A549 (cell line): ENCODE measurements at regions not wholly inside any gene's neighbourhood (a gene's known extent, or its start where the extent isn't known, plus 50 kb on each side); places are given as distances from the start of the nearest gene placed in this dataset.

ENCODE experiments used
- ATAC-seq, 2 experiments: fragments of 200-7000 bp in 1 of 2; fragments of >200 bp in 1 of 2; cut with Nextera tagmentation in 1 of 2; cut with Tn5 transposase in 1 of 2; 3 replicates each; pipeline versions ENCODE4 v1.8.0 to v1.9.1; 2018 to 2020; ENCODE audit warnings: mild to moderate bottlenecking in 1 of 2, moderate library complexity in 1 of 2
- CTCF ChIA-PET: fragments of 300-600 bp; sonication (Branson Sonifier 250); formaldehyde crosslinking; extraction: SDS; loops from one replicate; lab custom pipeline; 2021; ENCODE audit warnings: antibody characterized with exemption, inconsistent platforms; lab: Yijun Ruan, JAX
- POLR2A ChIA-PET: fragments of 350-600 bp; formaldehyde crosslinking; extraction: SDS; loops from one replicate; lab custom pipeline; 2021; ENCODE audit warnings: antibody characterized with exemption, inconsistent platforms; lab: Yijun Ruan, JAX
- DNase-seq, 2 experiments: peaks; one replicate each; pipeline versions ENCODE4 v3.0.0 to v3.0.0-alpha.2; 2011 to 2016; ENCODE audit warnings: low read depth in 1 of 2, low spot score in 1 of 2
- FAIRE-seq: peaks from 2 replicates; lab custom pipeline; 2011; peaks lifted over from hg19 to GRCh38; lab: Jason Lieb, UNC
- H3K27ac ChIP-seq, 2 experiments: fragments of >200 bp; sonication (Bioruptor Twin); formaldehyde crosslinking; 3 replicates each; pipeline ENCODE4 v1.5.1; 2016 to 2017
- H3K4me1 ChIP-seq: fragments of >200 bp; sonication (Bioruptor Twin); formaldehyde crosslinking; 3 replicates; pipeline ENCODE4 v1.6.1; 2016
- H3K4me2 ChIP-seq: fragments of >200 bp; sonication (Bioruptor Twin); formaldehyde crosslinking; 3 replicates; pipeline ENCODE4 v1.6.1; 2016
- H3K4me3 ChIP-seq: fragments of >200 bp; sonication (Bioruptor Twin); formaldehyde crosslinking; 3 replicates; pipeline ENCODE4 v1.5.1; 2016
- H3K9me3 ChIP-seq: fragments of >200 bp; sonication (Bioruptor Twin); formaldehyde crosslinking; 3 replicates; pipeline ENCODE4 v1.6.1; 2016
- ATOH8 ChIP-seq: fragments of 250-450 bp; sonication (Bioruptor Pico); IDR thresholded peaks from 2 replicates; pipeline ENCODE4 v1.5.0; 2020; ENCODE audit warnings: low read depth, mild to moderate bottlenecking, moderate library complexity
- CHD4 ChIP-seq: fragments of 200-600 bp; sonication (generic); IDR thresholded peaks from 2 replicates; pipeline ENCODE4 v1.6.1; 2016; ENCODE audit warnings: antibody characterized with exemption, mild to moderate bottlenecking, borderline replicate concordance
- E2F6 ChIP-seq: IDR thresholded peaks from 2 replicates; pipeline ENCODE4 v1.6.1; 2012; ENCODE audit warnings: low read depth, borderline replicate concordance
- EHMT2 ChIP-seq: fragments of 200-600 bp; sonication (generic); IDR thresholded peaks from 2 replicates; pipeline ENCODE4 v1.6.1; 2016; ENCODE audit warnings: antibody characterized with exemption, low read depth, mild to moderate bottlenecking, moderate library complexity
- FOXS1 ChIP-seq: fragments of 250-450 bp; sonication (Bioruptor Pico); IDR thresholded peaks from 2 replicates; pipeline ENCODE4 v1.5.0; 2020; ENCODE audit warnings: mild to moderate bottlenecking, moderate library complexity
- GATA3 ChIP-seq: IDR thresholded peaks from 2 replicates; pipeline ENCODE4 v1.6.1; 2012; ENCODE audit warnings: borderline replicate concordance
- HES2 ChIP-seq: fragments of >200 bp; sonication (Bioruptor Twin); formaldehyde crosslinking; IDR thresholded peaks from 2 replicates; pipeline ENCODE4 v1.6.1; 2016
- HMGXB4 ChIP-seq: fragments of 250-450 bp; sonication (Bioruptor Pico); IDR thresholded peaks from 2 replicates; pipeline ENCODE4 v1.5.0; 2021; ENCODE audit warnings: mild to moderate bottlenecking, moderate library complexity, borderline replicate concordance
- KDM1A ChIP-seq: fragments of 200-600 bp; sonication (generic); IDR thresholded peaks from 2 replicates; pipeline ENCODE4 v1.6.1; 2016; ENCODE audit warnings: low read depth, mild to moderate bottlenecking
- MAFK ChIP-seq: fragments of 450-650 bp; IDR thresholded peaks from 2 replicates; pipeline ENCODE4 v1.6.1; 2014; ENCODE audit not compliant: partially characterized antibody
- MAX ChIP-seq: IDR thresholded peaks from 2 replicates; pipeline ENCODE4 v1.6.1; 2012
- NR3C1 ChIP-seq: fragments of >200 bp; sonication (Bioruptor Twin); formaldehyde crosslinking; IDR thresholded peaks from 3 replicates; pipeline ENCODE4 v1.6.1; 2017
- POLR2A ChIP-seq: IDR thresholded peaks from 2 replicates; pipeline ENCODE4 v1.6.1; 2012; ENCODE audit warnings: mild to moderate bottlenecking, low read length
- POLR2AphosphoS2 ChIP-seq: conservative IDR thresholded peaks from 2 replicates; pipeline ENCODE4 v1.6.1; 2012; ENCODE audit warnings: low read length, improper control_type of control experiment, inconsistent platforms
- RCOR1 ChIP-seq: fragments of 150-350 bp; IDR thresholded peaks from 2 replicates; pipeline ENCODE4 v1.6.1; 2014; ENCODE audit warnings: antibody characterized with exemption, low read length, low read depth
- REST ChIP-seq: fragments of 200-600 bp; sonication (generic); IDR thresholded peaks from 2 replicates; pipeline ENCODE4 v1.6.1; 2016; ENCODE audit warnings: antibody characterized with exemption, mild to moderate bottlenecking, moderate library complexity
- RFX5 ChIP-seq: fragments of 450-650 bp; IDR thresholded peaks from 2 replicates; pipeline ENCODE4 v1.7.1; 2014; ENCODE audit warnings: antibody characterized with exemption, mild to moderate bottlenecking, moderate library complexity
- SREBF2 ChIP-seq: fragments of 450-650 bp; IDR thresholded peaks from 2 replicates; pipeline ENCODE4 v1.6.1; 2014; ENCODE audit warnings: mild to moderate bottlenecking, moderate library complexity
- TP53 ChIP-seq: fragments of 250-450 bp; sonication (Bioruptor Pico); IDR thresholded peaks from 2 replicates; pipeline ENCODE4 v1.5.0; 2021; ENCODE audit warnings: mild to moderate bottlenecking, moderate library complexity
- WGBS: methylation state at CpG from one replicate; pipeline ENCODE4 v1.1.6; 2017; ENCODE audit errors: missing lambda C conversion rate; 5-methylcytosine and 5-hydroxymethylcytosine counted together

- TF ChIP-seq ATOH8 (CRISPR knock-in tag), result no peak
- no peak for TF ChIP-seq GATA3
- TF ChIP-seq CHD4, result no peak
- no peak for TF ChIP-seq RCOR1
- no peak for TF ChIP-seq E2F6
- no peak for TF ChIP-seq RFX5
- TF ChIP-seq TP53 (CRISPR knock-in tag), result no peak
These were observed 149.7 kb upstream of the NPHP3 start (continued) for GRCh38 chr3:132871956-132872355.

GRCh38 chr3:132870541-132870940 is 148.3 kb upstream of the NPHP3 start:
- ChIA-PET POLR2A (no interaction called here), CTCF (no interaction called here)
- no peak for DNase-seq
- ATAC-seq, result no peak
- FAIRE-seq, result no peak
- H3K9me3 ChIP-seq, result no peaks in the 10 kb centered on the region
- no peak overlapping the region for H3K4me3 ChIP-seq
- no peaks in the 10 kb centered on the region for H3K4me1 ChIP-seq
- WGBS, result 2% methylated on average over 4 of the region's 4 CpGs
- no peak overlapping the region for H3K27ac ChIP-seq
- no peak overlapping the region for H3K4me2 ChIP-seq
- TF ChIP-seq HMGXB4 (CRISPR knock-in tag), result no peak
- TF ChIP-seq MAFK, result no peak
- no peak for TF ChIP-seq REST
- no peak for TF ChIP-seq SREBF2
- TF ChIP-seq MAX, result no peak
- TF ChIP-seq EHMT2, result no peak
- TF ChIP-seq KDM1A, result no peak
- TF ChIP-seq HES2, result no peak

- Histone ChIP-seq H3K27ac (no peak overlapping the region), H3K4me1 (no peaks in the 10 kb centered on the region), H3K4me3 (no peak overlapping the region), H3K9me3 (no peaks in the 10 kb centered on the region), H3K4me2 (no peak overlapping the region)
- TF ChIP-seq POLR2AphosphoS2, result no peak
- no peak for TF ChIP-seq POLR2A
- TF ChIP-seq FOXS1 (CRISPR knock-in tag), result no peak
- no peak for TF ChIP-seq RFX5
- TF ChIP-seq NR3C1, result no peak
- DNase-seq, result no peak
- no peak for ATAC-seq
- ChIA-PET POLR2A (no interaction called here), CTCF (no interaction called here)
- no peak for FAIRE-seq
- 5% methylated on average over 1 of the region's 1 CpG for WGBS
These were observed 145.7 kb upstream of the NPHP3 start for GRCh38 chr3:132867956-132868355.
